ENCODE measurements at regions not wholly inside any gene's neighbourhood (a gene's known extent, or its start where the extent isn't known, plus 50 kb on each side); places are given as distances from the start of the nearest gene placed in this dataset.

GRCh38 chr13:110788778-110789177 is 75.3 kb downstream of the ING1 start:
- DNase-seq (no peak), ATAC-seq (ENCODE audit: low read depth) (no peak)
- Histone ChIP-seq H3K9me3 (ENCODE audit: control insufficient read depth, insufficient read depth, low read length) (peaks cover 20% of the 10 kb centered on the region), H2BK20ac (ENCODE audit: low read depth, low read length) (no peak overlapping the region), H4K91ac (ENCODE audit: insufficient read depth, low read depth, low read length) (no peak overlapping the region), H3K4me1 (ENCODE audit: control insufficient read depth, insufficient read depth, low read length) (no peaks in the 10 kb centered on the region), H2BK15ac (ENCODE audit: low read depth, low read length) (no peak overlapping the region), H3K18ac (ENCODE audit: low read depth, low read length) (no peak overlapping the region), H2AK5ac (ENCODE audit: low read depth, low read length) (no peak overlapping the region), H3K27me3 (ENCODE audit: control insufficient read depth, insufficient read depth, low read length) (peaks cover 19% of the 10 kb centered on the region), H3K23ac (ENCODE audit: low read depth, low read length) (no peak overlapping the region), H4K5ac (ENCODE audit: low read depth, low read length) (no peak overlapping the region), H3K56ac (ENCODE audit: extremely low read depth, insufficient read depth, low read length) (no peak overlapping the region), H2AK9ac (replicated peaks; ENCODE audit: low read depth, low read length, poor library complexity) (no peak overlapping the region), H3K27ac (ENCODE audit: insufficient read depth, low read length) (no peak overlapping the region), H2AFZ (replicated peaks; ENCODE audit: low read length, poor library complexity) (no peak overlapping the region), H3K4ac (ENCODE audit: low read depth, low read length) (no peak overlapping the region), H3K4me3 (ENCODE audit: insufficient read depth, low read depth, low read length) (no peak overlapping the region), H4K8ac (ENCODE audit: low read depth in 2 of 2, low read length in 2 of 2) (no peak overlapping the region), H3K4me2 (ENCODE audit: low read depth, low read length) (no peak overlapping the region), H3K9ac (ENCODE audit: low read depth, low read length) (no peak overlapping the region), H3K36me3 (ENCODE audit: control insufficient read depth, insufficient read depth, low read length) (no peaks in the 10 kb centered on the region), H3K9me1 (ENCODE audit: insufficient read depth, low read length) (no peaks in the 10 kb centered on the region), H3K79me1 (ENCODE audit: low read depth in 1 of 2, low read length in 2 of 2) (no peaks in the 10 kb centered on the region), H2BK5ac (ENCODE audit: low read depth, low read length, poor library complexity, severe bottlenecking) (no peak overlapping the region), H2BK120ac (ENCODE audit: low read depth, low read length) (no peak overlapping the region), H3K14ac (replicated peaks; ENCODE audit: low read depth, low read length) (no peak overlapping the region), H4K20me1 (ENCODE audit: insufficient read depth, low read length) (no peaks in the 10 kb centered on the region)
- ChIA-PET POLR2A (ENCODE audit: unreplicated experiment) (interaction anchor here (0.6 kb wide), 1 partner anchor 73 kb away, joined by 7 read pairs; no protein-coding TSS in a partner anchor), CTCF (no interaction called here)
- in situ Hi-C loops (cut with MboI; ENCODE audit: low sequenced_read_pairs), result no loop called here
- intact Hi-C loops (cut with micrococcal nuclease), result no loop called here
- WGBS, 2 experiments (ENCODE audit: extremely low coverage in 2 of 2, insufficient read length in 1 of 2), result 100% methylated on average over 6 of the region's 14 CpGs; no CpG with 5 or more reads in 1 of the 2 experiments
- dilution Hi-C loops (cut with HindIII; ENCODE audit: low sequenced_read_pairs, unreplicated experiment), result no loop called here
- no TSS peak for BruUV-seq (replicated peaks)
- TF ChIP-seq RFX5 (IDR thresholded peaks at IDR 0.05; ENCODE audit: low read depth, low read length) (no peak), CTCF (conservative IDR thresholded peaks at IDR 0.05; ENCODE audit: low read depth, low read length) (no peak), RCOR1 (IDR thresholded peaks at IDR 0.05; ENCODE audit: insufficient replicate concordance, low read length) (no peak), USF2 (IDR thresholded peaks at IDR 0.05; ENCODE audit: low read depth, low read length) (no peak), ELK1 (IDR thresholded peaks at IDR 0.05; ENCODE audit: borderline replicate concordance, low read depth, low read length) (no peak), RAD21 (IDR thresholded peaks at IDR 0.05; ENCODE audit: low read length) (no peak), MAZ (IDR thresholded peaks at IDR 0.05; ENCODE audit: borderline replicate concordance, low read depth, low read length) (no peak), CEBPB (IDR thresholded peaks at IDR 0.05; ENCODE audit: low read depth, low read length) (no peak), MAFK (IDR thresholded peaks at IDR 0.05; ENCODE audit: low read depth, low read length) (no peak), FOS (IDR thresholded peaks at IDR 0.05; ENCODE audit: low read depth, low read length) (no peak), SMC3 (IDR thresholded peaks at IDR 0.05; ENCODE audit: low read depth, low read length) (no peak), MXI1 (IDR thresholded peaks at IDR 0.05; ENCODE audit: borderline replicate concordance, low read depth, low read length) (no peak), CHD1 (IDR thresholded peaks at IDR 0.05; ENCODE audit: low read depth, low read length) (no peak), NFE2L2 (IDR thresholded peaks at IDR 0.05; ENCODE audit: low read depth, low read length) (no peak), BHLHE40 (IDR thresholded peaks at IDR 0.05; ENCODE audit: low read depth, low read length) (no peak), POLR2A (IDR thresholded peaks at IDR 0.05; ENCODE audit: low read depth, low read length) (no peak)
